SK-N-SH (cell line): ENCODE measurements at regions not wholly inside any gene's neighbourhood (a gene's known extent, or its start where the extent isn't known, plus 50 kb on each side); places are given as distances from the start of the nearest gene placed in this dataset.

ENCODE experiments used
- CTCF ChIA-PET: fragments of 300-600, 350-600 bp; formaldehyde crosslinking; extraction: SDS; loops from one replicate; lab custom pipeline; 2021; lab: Yijun Ruan, JAX
- POLR2A ChIA-PET: fragments of 350-600 bp; sonication (Branson Sonifier 250); formaldehyde crosslinking; extraction: SDS; loops from one replicate; lab custom pipeline; 2020; ENCODE audit warnings: antibody characterized with exemption, inconsistent platforms; lab: Yijun Ruan, JAX
- DNase-seq: peaks from one replicate; pipeline ENCODE4 v3.0.0; 2012
- H2AFZ ChIP-seq: fragments of 200-600 bp; sonication (generic); 2 replicates; pipeline ENCODE4 v1.8.1; 2016; ENCODE audit warnings: antibody characterized with exemption, mild to moderate bottlenecking, low read depth
- H3F3A ChIP-seq: fragments of 200-600 bp; sonication (generic); replicated peaks from 2 replicates; pipeline ENCODE3; 2016; ENCODE audit warnings: antibody characterized with exemption, mild to moderate bottlenecking; ENCODE audit not compliant: insufficient read depth
- H3K27ac ChIP-seq, 2 experiments: fragments of 200-500 bp in 1 of 2; fragments of 200-600 bp in 1 of 2; sonication (Bioruptor generic) in 1 of 2; sonication (generic), shearing (Covaris generic) in 1 of 2; 2 replicates each; pipeline versions ENCODE4 v1.5.1 to v1.6.1; 2014 to 2016; ENCODE audit warnings: low read depth in 2 of 2, inconsistent platforms in 1 of 2, low read length in 1 of 2, mild to moderate bottlenecking in 1 of 2, mixed read lengths in 1 of 2
- H3K27me3 ChIP-seq: fragments of 200-600 bp; sonication (generic), shearing (Covaris generic); 2 replicates; pipeline ENCODE4 v1.6.1; 2016; ENCODE audit warnings: mixed run types; ENCODE audit not compliant: insufficient read depth
- H3K36me3 ChIP-seq, 2 experiments: fragments of 200-500 bp in 1 of 2; fragments of 200-600 bp in 1 of 2; sonication (Bioruptor generic) in 1 of 2; sonication (generic) in 1 of 2; replicated peaks in 1 of 2; 2 replicates each; pipeline versions ENCODE3 to v1.5.1; 2014 to 2016; ENCODE audit warnings: low read length in 1 of 2, mild to moderate bottlenecking in 1 of 2; ENCODE audit not compliant: insufficient read depth in 2 of 2, control insufficient read depth in 1 of 2
- H3K4me1 ChIP-seq, 2 experiments: fragments of 200-500 bp in 1 of 2; fragments of 200-600 bp in 1 of 2; sonication (Bioruptor generic) in 1 of 2; sonication (generic), shearing (Covaris generic) in 1 of 2; 2 replicates each; pipeline versions ENCODE4 v1.5.1 to v1.6.1; 2014 to 2016; ENCODE audit warnings: low read depth in 1 of 2, low read length in 1 of 2, mixed run types in 1 of 2; ENCODE audit not compliant: insufficient read depth in 2 of 2, control insufficient read depth in 1 of 2
- H3K4me2 ChIP-seq: fragments of 200-600 bp; sonication (generic), shearing (Covaris generic); 2 replicates; pipeline ENCODE4 v1.6.1; 2017; ENCODE audit warnings: mixed run types
- H3K4me3 ChIP-seq, 2 experiments: fragments of 200-500 bp in 1 of 2; fragments of 200-600 bp in 1 of 2; sonication (Bioruptor generic) in 1 of 2; sonication (generic), shearing (Covaris generic) in 1 of 2; 2 replicates each; pipeline versions ENCODE4 v1.5.1 to v1.8.1; 2014 to 2016; ENCODE audit warnings: low read depth in 2 of 2, inconsistent platforms in 1 of 2, low read length in 1 of 2, mild to moderate bottlenecking in 1 of 2, mixed read lengths in 1 of 2, moderate library complexity in 1 of 2
- H3K79me2 ChIP-seq: fragments of 200-600 bp; sonication (generic); 2 replicates; pipeline ENCODE4 v1.8.1; 2017; ENCODE audit warnings: mild to moderate bottlenecking; ENCODE audit not compliant: insufficient read depth
- H3K9ac ChIP-seq: fragments of 200-600 bp; sonication (generic); 2 replicates; pipeline ENCODE4 v1.6.1; 2017; ENCODE audit warnings: mixed run types
- H3K9me2 ChIP-seq: fragments of 200-600 bp; sonication (generic); 2 replicates; pipeline ENCODE4 v1.6.1; 2017; ENCODE audit warnings: mixed run types
- H3K9me3 ChIP-seq: fragments of 200-600 bp; sonication (generic); 2 replicates; pipeline ENCODE4 v1.6.1; 2017; ENCODE audit warnings: mixed run types, mild to moderate bottlenecking, moderate library complexity
- H4K20me1 ChIP-seq: fragments of 200-600 bp; sonication (generic); 2 replicates; pipeline ENCODE4 v1.6.1; 2017; ENCODE audit warnings: mild to moderate bottlenecking, mixed run types; ENCODE audit not compliant: insufficient read depth
- CHD2 ChIP-seq: fragments of 150-350 bp; IDR thresholded peaks from 2 replicates; pipeline ENCODE4 v1.6.1; 2018; ENCODE audit warnings: low read length; ENCODE audit not compliant: partially characterized antibody
- EP300 ChIP-seq, 2 experiments: IDR thresholded peaks; 2 replicates each; pipeline versions ENCODE4 v1.4.0 to v1.6.1; 2012; ENCODE audit warnings: borderline replicate concordance in 1 of 2, low read depth in 1 of 2, low read length in 1 of 2
- EZH2phosphoT487 ChIP-seq: fragments of 200-600 bp; sonication (generic); IDR thresholded peaks from 2 replicates; pipeline ENCODE4 v1.6.1; 2017; ENCODE audit warnings: low read depth, mixed run types, mild to moderate bottlenecking, antibody characterized with exemption, moderate library complexity, borderline replicate concordance
- FOSL2 ChIP-seq: IDR thresholded peaks from 2 replicates; pipeline ENCODE4 v1.4.0; 2012; ENCODE audit warnings: low read depth, mild to moderate bottlenecking, moderate library complexity, borderline replicate concordance
- FOXM1 ChIP-seq: IDR thresholded peaks from 2 replicates; pipeline ENCODE4 v1.4.0; 2012; ENCODE audit warnings: low read depth, mild to moderate bottlenecking
- GATA2 ChIP-seq: sonication (generic); formaldehyde crosslinking; IDR thresholded peaks from 2 replicates; pipeline ENCODE4 v1.5.0; 2020; ENCODE audit warnings: mild to moderate bottlenecking, missing genetic modification reagents
- JUND ChIP-seq: IDR thresholded peaks from 2 replicates; pipeline ENCODE4 v1.4.0; 2012
- MEF2A ChIP-seq: IDR thresholded peaks from 2 replicates; pipeline ENCODE4 v1.4.0; 2012; ENCODE audit warnings: low read depth, borderline replicate concordance
- MXI1 ChIP-seq: IDR thresholded peaks from 2 replicates; pipeline ENCODE4 v1.6.1; 2012; ENCODE audit warnings: mild to moderate bottlenecking, low read depth, low read length, improper control_type of control experiment
- POLR2AphosphoS5 ChIP-seq: IDR thresholded peaks from 2 replicates; pipeline ENCODE4 v1.6.1; 2012; ENCODE audit warnings: low read depth, low read length
- RCOR1 ChIP-seq: fragments of 150-350 bp; IDR thresholded peaks from 2 replicates; pipeline ENCODE4 v1.6.1; 2017; ENCODE audit warnings: antibody characterized with exemption, low read length
- RFX5 ChIP-seq: IDR thresholded peaks from 2 replicates; pipeline ENCODE4 v1.6.1; 2012; ENCODE audit warnings: mild to moderate bottlenecking, improper control_type of control experiment, low read length
- TAF1 ChIP-seq: IDR thresholded peaks from 2 replicates; pipeline ENCODE4 v1.6.1; 2012; ENCODE audit warnings: low read depth, mild to moderate bottlenecking, low read length, moderate library complexity, borderline replicate concordance
- YY1 ChIP-seq: IDR thresholded peaks from 2 replicates; pipeline ENCODE4 v1.4.0; 2012; ENCODE audit warnings: low read depth, mild to moderate bottlenecking
- WGBS: methylation state at CpG from one replicate; pipeline ENCODE4 v1.1.6; 2017; ENCODE audit warnings: low lambda C conversion rate; 5-methylcytosine and 5-hydroxymethylcytosine counted together
- TF ChIP-seq, protein P1 (sequence below): fragments of 150-350 bp; IDR thresholded peaks from 2 replicates; pipeline ENCODE4 v1.6.1; 2016; ENCODE audit warnings: mild to moderate bottlenecking, low read depth, low read length
- TF ChIP-seq, protein P2 (sequence below): IDR thresholded peaks from 2 replicates; pipeline ENCODE4; 2012

DNA sequence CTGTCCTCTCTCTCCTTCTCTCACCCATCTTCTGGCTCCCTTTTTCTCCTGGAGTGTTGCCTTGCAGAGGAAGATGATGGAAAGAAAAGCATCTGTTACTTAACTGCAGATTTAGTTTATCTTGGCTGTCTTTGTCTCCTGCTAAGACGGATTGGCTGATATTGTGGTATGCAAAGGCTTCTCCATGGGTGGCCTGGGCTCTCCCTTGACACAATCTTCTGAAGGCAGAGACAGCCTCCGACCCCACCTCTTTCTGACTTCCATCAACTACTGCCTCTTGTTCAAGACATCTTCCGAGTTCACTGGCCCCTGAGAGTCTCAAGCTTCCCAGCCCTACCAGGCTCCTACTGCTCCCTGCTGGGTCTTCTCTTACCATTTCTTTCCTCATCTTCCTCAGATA lies 403.7 kb downstream of the LRRC70 start:
- WGBS, result 6% methylated on average over 3 of the region's 3 CpGs
- CTCF ChIA-PET, result no interaction called here
- POLR2A ChIA-PET, result no interaction called here

DNA sequence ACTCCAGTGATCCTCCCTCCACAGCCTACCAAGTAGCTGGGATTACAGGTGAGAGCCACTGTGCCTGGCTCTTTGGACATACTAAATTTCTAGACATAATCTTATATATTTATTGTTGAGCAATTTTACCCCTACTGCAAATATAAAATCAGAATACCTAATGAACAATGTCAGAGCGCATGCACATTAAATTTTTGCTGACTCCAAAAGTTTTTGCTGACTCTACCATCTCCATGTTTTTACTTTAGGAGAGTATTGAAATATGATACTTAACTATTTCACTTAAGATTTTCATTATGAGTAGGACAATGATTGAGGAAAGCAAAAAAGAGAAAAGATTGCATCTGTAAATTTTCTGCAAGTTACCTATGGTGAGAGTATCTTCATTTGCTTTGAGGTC lies 402.3 kb downstream of the LRRC70 start:
- no peaks in the 10 kb centered on the region for H4K20me1 ChIP-seq
- H3K36me3 ChIP-seq, result no peaks in the 10 kb centered on the region
- POLR2A ChIA-PET, result no interaction called here
- CTCF ChIA-PET, result no interaction called here
- no peaks in the 10 kb centered on the region for H3K9me2 ChIP-seq
- H2AFZ ChIP-seq, result no peak overlapping the region
- no peaks in the 10 kb centered on the region for H3K27me3 ChIP-seq
- DNase-seq, result no peak
- peaks cover 9% of the 10 kb centered on the region; the same call in 1 of the 2 replicates for H3K9me3 ChIP-seq
- 47% methylated on average over 1 of the region's 1 CpG for WGBS
- H3K79me2 ChIP-seq, result no peaks in the 10 kb centered on the region
- no peaks in the 10 kb centered on the region for H3F3A ChIP-seq
- H3K27ac ChIP-seq, result no peak overlapping the region
- peaks cover 0 to 16% of the 10 kb centered on the region in 2 experiments; a peak in 1 of 4 replicates for H3K4me1 ChIP-seq
- H3K4me3 ChIP-seq, result no peak overlapping the region
- TF ChIP-seq GATA2 (CRISPR knock-in tag), result no peak
- no peak for TF ChIP-seq FOSL2
- TF ChIP-seq RFX5, result no peak
- TF ChIP-seq RCOR1, result no peak
- TF ChIP-seq EZH2phosphoT487, result no peak
- TF ChIP-seq, protein P1, sequence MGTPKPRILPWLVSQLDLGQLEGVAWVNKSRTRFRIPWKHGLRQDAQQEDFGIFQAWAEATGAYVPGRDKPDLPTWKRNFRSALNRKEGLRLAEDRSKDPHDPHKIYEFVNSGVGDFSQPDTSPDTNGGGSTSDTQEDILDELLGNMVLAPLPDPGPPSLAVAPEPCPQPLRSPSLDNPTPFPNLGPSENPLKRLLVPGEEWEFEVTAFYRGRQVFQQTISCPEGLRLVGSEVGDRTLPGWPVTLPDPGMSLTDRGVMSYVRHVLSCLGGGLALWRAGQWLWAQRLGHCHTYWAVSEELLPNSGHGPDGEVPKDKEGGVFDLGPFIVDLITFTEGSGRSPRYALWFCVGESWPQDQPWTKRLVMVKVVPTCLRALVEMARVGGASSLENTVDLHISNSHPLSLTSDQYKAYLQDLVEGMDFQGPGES, result no peak
- no peak for TF ChIP-seq MEF2A
- no peak for TF ChIP-seq TAF1
- no peak for TF ChIP-seq YY1
- no peak for TF ChIP-seq MXI1
- no peak for TF ChIP-seq CHD2
- TF ChIP-seq FOXM1, result no peak
- no peak for TF ChIP-seq POLR2AphosphoS5
- TF ChIP-seq, protein P2, sequence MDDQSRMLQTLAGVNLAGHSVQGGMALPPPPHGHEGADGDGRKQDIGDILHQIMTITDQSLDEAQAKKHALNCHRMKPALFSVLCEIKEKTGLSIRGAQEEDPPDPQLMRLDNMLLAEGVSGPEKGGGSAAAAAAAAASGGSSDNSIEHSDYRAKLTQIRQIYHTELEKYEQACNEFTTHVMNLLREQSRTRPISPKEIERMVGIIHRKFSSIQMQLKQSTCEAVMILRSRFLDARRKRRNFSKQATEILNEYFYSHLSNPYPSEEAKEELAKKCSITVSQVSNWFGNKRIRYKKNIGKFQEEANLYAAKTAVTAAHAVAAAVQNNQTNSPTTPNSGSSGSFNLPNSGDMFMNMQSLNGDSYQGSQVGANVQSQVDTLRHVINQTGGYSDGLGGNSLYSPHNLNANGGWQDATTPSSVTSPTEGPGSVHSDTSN, result no peak
- TF ChIP-seq, all 33 proteins: peak for 0
- Histone ChIP-seq H3K9ac (no peak overlapping the region), H3K4me2 (no peak overlapping the region)

More for the DNA sequence above, 403.7 kb downstream of the LRRC70 start:
- Histone ChIP-seq H3K27me3 (no peaks in the 10 kb centered on the region), H3K4me1 (peaks cover 0 to 13% of the 10 kb centered on the region in 2 experiments; a peak in 1 of 4 replicates), H3K36me3 (no peaks in the 10 kb centered on the region), H3K9me2 (no peaks in the 10 kb centered on the region), H3K4me3 (no peak overlapping the region), H3K4me2 (no peak overlapping the region), H2AFZ (no peak overlapping the region), H3K9me3 (peaks cover 9% of the 10 kb centered on the region; the same call in 1 of the 2 replicates), H4K20me1 (no peaks in the 10 kb centered on the region)
- TF ChIP-seq EZH2phosphoT487 (no peak), FOSL2 (no peak), EP300 (IDR thresholded peaks at IDR 0.05; ENCODE audit: borderline replicate concordance in 1 of 2, low read depth in 1 of 2, low read length in 1 of 2) (no peak), RCOR1 (no peak), FOXM1 (no peak), JUND (no peak), POLR2AphosphoS5 (no peak)
- TF ChIP-seq, protein P1, result no peak
- TF ChIP-seq, all 33 proteins: peak for 0
- H3F3A ChIP-seq, result no peaks in the 10 kb centered on the region
- no peak overlapping the region for H3K9ac ChIP-seq
- H3K27ac ChIP-seq, result no peak overlapping the region
- H3K79me2 ChIP-seq, result no peaks in the 10 kb centered on the region
- DNase-seq, result no peak
